SIG-M5 treated with dmso at 0.1 percent for 504 hours (cell line): ENCODE measurements at regions not wholly inside any gene's neighbourhood (a gene's known extent, or its start where the extent isn't known, plus 50 kb on each side); places are given as distances from the start of the nearest gene placed in this dataset.
"Not testable (repeated sequence)": the region's sequence is repeated elsewhere in the genome, so short reads cannot be mapped to it uniquely, and the experiment has no call there.

Experiments used
- DNase-seq: peaks from one replicate; lab custom pipeline; 2025; ENCODE audit not compliant: unreplicated experiment; lab: John Stamatoyannopoulos, UW

DNA sequence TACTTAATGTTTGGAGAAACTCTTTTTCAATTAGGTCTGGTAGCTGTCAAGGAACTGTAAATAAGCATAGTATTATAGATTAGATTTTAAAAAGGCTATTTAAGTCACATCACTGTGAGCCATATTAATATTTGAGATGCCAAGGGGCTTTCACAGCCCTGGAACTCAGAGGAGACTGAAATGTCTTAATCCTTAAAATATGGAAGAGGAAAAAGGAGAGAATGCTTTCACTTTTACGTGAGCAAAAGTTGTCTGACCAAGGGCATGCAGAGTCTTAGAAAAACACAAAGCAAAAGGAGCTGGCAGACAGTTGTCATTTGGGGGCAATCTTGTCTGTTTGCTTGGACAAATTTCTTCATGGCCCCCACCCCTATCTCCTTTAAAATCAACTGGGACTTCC is 253.2 kb upstream of the IGFBP7 start:
- no peak for DNase-seq

- DNase-seq, result no peak
Observed at GRCh38 chr4:57360681-57361080, 250.5 kb upstream of the IGFBP7 start.

GRCh38 chr4:57355101-57355665 is 245.0 kb upstream of the IGFBP7 start:
- no peak for DNase-seq

- no peak for DNase-seq
Observed at GRCh38 chr4:57351731-57352130, 241.5 kb upstream of the IGFBP7 start.

- no peak for DNase-seq
Observed at GRCh38 chr4:57344296-57344695, 234.1 kb upstream of the IGFBP7 start.

DNA sequence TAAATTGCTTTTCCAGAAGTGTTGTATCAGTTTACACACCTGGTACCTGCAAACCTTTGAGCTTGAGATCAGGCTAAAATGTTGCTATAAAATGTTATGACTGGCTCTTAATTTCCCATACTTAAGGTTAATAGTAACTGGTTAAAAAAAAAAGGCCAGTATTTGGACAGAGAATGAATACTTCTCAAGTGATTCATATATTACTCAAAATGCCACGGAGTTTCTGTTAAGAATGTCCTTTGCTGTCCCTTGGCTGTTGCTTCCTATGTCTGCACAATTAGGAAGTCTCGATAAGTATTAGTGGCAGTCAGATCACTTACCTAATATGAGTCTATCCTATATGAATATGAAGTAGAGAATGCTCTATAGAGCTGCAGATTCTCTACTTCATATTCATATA is 232.2 kb upstream of the IGFBP7 start:
- no peak for DNase-seq

GRCh38 chr4:57338861-57339260 is 228.7 kb upstream of the IGFBP7 start:
- DNase-seq, result not testable (repeated sequence)

DNA sequence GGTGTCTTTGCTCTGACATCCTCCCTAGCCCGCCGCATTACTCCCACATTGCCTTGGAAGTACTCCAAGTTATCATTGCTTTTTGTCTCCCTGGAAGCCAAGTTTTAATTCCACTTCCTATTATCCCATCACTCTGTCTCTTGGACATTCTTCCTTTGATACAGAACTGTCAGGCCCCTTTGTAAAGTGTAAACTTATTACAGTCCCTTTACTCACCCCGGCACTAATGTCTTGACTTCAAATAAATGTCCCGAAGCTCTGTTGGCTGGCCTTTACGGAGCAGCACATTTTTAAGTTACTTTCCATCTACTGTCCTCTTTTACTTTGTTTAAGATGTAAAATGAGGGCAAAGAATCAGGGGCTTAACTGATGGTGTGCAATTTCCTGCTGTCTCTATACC is 223.5 kb upstream of the IGFBP7 start:
- DNase-seq, result no peak

- no peak for DNase-seq
Observed at GRCh38 chr4:57331959-57332358, 221.8 kb upstream of the IGFBP7 start.

DNA sequence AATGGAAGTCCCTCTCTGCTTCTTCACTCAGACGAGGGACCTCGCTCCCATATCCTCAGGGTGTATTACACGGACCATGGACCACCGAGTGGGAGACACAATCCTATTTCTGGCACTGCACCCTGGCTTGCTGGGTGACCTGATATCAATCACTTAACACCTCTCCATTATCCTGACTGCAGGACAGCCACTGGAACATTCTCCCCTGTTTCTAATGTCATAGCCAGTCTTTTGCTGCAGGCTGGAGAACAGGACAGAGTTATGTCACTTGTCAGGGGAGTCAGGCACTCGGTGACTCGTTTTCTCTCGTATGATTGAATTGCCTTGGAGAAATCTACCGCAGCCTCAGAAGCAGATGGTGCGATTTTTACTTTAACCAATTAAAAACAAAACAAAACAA is 219.1 kb upstream of the IGFBP7 start:
- no peak for DNase-seq

GRCh38 chr4:57324673-57325307 is 214.6 kb upstream of the IGFBP7 start:
- DNase-seq, result no peak

DNA sequence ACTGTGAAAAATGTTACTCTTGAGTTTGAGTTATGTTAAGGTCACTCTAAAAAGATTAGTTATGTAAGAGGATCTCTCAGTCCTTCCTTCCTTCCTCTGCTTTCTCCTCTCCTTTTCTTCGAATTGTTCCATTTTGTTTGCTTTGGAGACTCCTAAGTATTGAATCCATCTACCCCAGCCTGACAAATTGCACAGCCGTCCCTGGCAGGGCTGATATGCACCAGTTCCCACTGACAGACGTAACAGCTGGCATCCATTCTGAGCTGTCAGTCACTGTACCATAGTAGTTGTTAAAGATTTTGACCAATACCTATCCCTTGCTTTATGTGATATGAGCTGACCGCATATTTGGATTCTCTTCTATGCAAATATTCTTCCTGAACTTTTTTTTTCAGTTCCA is 210.7 kb upstream of the IGFBP7 start:
- no peak for DNase-seq

DNA sequence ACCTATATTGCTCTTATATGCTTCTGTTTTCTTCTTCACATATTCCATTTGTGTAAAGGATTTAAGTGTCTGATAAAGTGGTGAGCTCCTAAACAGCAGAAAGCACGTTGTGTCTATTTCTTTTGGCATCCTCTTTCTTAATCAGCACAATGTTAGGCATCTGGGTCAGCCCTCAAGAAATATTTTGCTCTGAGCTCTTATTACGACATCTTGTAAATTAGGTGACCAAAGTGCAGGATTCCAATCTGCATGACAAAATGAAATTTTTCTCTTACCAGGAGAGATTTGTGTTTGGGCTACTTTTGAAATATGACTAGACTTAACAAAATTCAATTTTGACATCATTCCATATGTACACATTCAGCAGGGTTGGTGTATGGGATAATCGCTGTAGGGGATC is 210.0 kb upstream of the IGFBP7 start:
- DNase-seq, result no peak

DNA sequence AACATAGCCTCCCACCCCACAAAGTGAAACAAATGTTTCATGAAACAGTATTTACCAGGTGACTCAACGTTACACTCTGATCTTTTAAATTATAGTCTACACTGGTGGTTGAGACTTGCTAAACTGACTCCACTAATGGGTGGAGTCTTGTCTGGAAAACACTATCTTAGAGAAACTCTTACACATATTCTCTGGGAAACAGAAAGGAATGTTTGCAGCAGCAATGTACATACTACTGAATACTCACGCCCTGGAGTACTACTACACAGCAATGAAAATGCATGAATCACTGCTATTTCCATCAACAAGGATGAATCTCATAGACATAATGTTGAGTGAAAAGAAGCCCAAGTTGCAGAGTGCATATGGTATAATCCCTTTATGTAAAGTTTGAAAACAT is 208.5 kb upstream of the IGFBP7 start:
- DNase-seq, result no peak

DNA sequence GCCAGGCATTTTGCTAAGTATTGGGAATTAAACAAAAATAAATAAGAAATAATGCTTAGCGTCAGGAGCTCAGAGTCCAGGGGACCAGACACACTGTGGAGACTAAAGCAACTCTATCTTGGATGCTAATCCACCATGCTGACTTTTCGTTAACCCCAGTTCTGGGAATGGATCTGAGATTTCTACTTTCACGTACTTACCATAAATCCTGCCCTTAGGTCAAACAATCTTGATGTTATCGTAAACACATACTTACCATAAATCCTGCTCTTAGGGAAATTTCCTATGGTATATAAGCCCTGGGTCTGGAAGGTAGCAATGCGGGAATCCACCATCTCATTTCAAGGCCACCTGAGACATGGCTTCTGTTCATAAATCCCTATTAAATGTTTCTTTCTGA is 204.5 kb upstream of the IGFBP7 start:
- no peak for DNase-seq

- no peak for DNase-seq
Observed at GRCh38 chr4:57312296-57312695, 202.1 kb upstream of the IGFBP7 start.

- DNase-seq, result no peak
Observed at GRCh38 chr4:57309658-57310057, 199.5 kb upstream of the IGFBP7 start.

DNA sequence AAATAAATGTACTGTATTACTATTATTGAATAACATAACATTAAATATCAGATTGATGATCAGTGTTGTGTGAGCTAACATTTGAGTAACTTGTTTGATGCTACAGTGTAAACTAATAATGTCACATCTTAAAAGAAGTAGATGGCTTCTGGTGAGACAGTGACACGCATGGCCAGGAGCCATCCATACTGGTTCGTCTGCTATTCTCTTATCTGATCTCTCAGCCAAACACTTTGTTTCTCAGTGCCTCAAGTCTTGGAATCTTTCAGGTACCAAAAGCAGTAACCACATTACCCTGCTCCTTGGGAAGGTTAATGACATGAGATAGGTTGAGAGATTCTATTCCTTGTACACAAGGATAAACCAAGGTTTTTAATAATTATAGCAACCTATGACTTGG is 198.1 kb upstream of the IGFBP7 start:
- DNase-seq, result no peak

- DNase-seq, result no peak
Observed at GRCh38 chr4:57305836-57306235, 195.7 kb upstream of the IGFBP7 start.

GRCh38 chr4:57303012-57303751 is 193.0 kb upstream of the IGFBP7 start:
- no peak for DNase-seq

DNA sequence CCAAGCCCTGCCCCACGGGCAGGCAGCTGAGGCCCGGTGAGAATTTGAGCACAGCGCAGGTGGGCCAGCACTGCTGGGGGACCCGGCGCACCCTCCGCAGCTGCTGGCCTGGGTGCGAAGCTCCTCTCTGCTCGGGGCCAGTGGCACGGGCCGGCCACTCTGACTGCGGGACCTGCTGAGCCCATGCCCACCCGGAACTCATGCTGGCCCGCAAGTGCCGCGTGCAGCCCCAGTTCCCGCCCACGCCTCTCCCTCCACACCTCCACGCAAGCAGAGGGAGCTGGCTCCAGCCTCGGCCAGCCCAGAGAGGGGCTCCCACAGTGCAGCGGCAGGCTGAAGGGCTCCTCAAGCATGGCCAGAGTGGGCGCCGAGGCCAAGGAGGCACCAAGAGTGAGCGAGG is 190.1 kb upstream of the IGFBP7 start:
- not testable (repeated sequence) for DNase-seq

DNA sequence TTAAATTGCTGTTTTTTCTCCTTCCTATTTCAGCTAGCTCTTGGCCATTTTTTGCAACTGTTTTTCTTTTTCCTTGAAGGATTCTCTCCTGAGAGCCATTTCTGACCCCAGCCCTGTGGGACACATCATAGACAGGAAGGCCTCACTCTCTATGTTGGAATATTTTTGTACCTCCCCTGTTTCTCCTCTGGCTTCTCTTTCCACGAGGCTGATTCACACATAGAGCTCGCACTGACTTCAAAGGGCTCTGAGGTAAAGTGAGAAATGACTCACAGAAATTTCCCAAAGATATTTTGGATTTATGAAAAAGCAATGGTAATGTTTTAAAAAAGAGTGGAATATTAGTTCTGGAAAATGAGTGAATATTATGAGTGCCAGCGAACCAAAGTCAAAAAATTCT is 181.7 kb upstream of the IGFBP7 start:
- no peak for DNase-seq
